ENCODE measurements at regions not wholly inside any gene's neighbourhood (a gene's known extent, or its start where the extent isn't known, plus 50 kb on each side); places are given as distances from the start of the nearest gene placed in this dataset.

GRCh38 chr5:157993201-157993600 lies 134.3 kb upstream of the CLINT1 start:
- intact Hi-C loops (cut with DNase I): no loop called here
- no peak for TF ChIP-seq POLR2A (IDR thresholded peaks at IDR 0.05)
- TF ChIP-seq CTCF (IDR thresholded peaks at IDR 0.05): no peak
- no peak for DNase-seq
- Histone ChIP-seq H3K27me3 (no peaks in the 10 kb centered on the region), H3K36me3 (replicated peaks in 1 of 2) (no peaks in the 10 kb centered on the region), H3K9me3 (replicated peaks in 1 of 3) (no peaks in the 10 kb centered on the region), H3K4me1 (replicated peaks in 1 of 2) (no peaks in the 10 kb centered on the region), H3K4me3 (no peak overlapping the region), H3K27ac (no peak overlapping the region)
- WGBS, 4 donors: 94 to 96% (median 94%) methylated on average over 2 of the region's 2 CpGs

GRCh38 chr5:157990583-157991181 lies 131.7 kb upstream of the CLINT1 start:
- TF ChIP-seq CTCF (IDR thresholded peaks at IDR 0.05): no peak
- TF ChIP-seq POLR2A (IDR thresholded peaks at IDR 0.05): no peak
- Histone ChIP-seq H3K27ac (no peak overlapping the region), H3K4me3 (no peak overlapping the region), H3K27me3 (no peaks in the 10 kb centered on the region), H3K36me3 (replicated peaks in 1 of 2) (no peaks in the 10 kb centered on the region), H3K9me3 (replicated peaks in 1 of 3) (no peaks in the 10 kb centered on the region), H3K4me1 (replicated peaks in 1 of 2) (no peaks in the 10 kb centered on the region)
- WGBS, 4 donors: 87 to 92% (median 91%) methylated on average over 4 of the region's 4 CpGs
- no peak for DNase-seq
- intact Hi-C loops (cut with DNase I): no loop called here

- TF ChIP-seq POLR2A (IDR thresholded peaks at IDR 0.05): no peak
- TF ChIP-seq CTCF (IDR thresholded peaks at IDR 0.05): no peak
- H3K4me1 ChIP-seq (replicated peaks in 1 of 2): no peaks in the 10 kb centered on the region
- H3K27ac ChIP-seq: no peak overlapping the region
- 76 to 89% (median 87%) methylated on average over 6 of the region's 6 CpGs for WGBS, 4 donors
- intact Hi-C loops (cut with DNase I): no loop called here
- H3K9me3 ChIP-seq (replicated peaks in 1 of 3): no peaks in the 10 kb centered on the region
- H3K27me3 ChIP-seq: no peaks in the 10 kb centered on the region
- no peak for DNase-seq
- H3K36me3 ChIP-seq (replicated peaks in 1 of 2): no peaks in the 10 kb centered on the region
- no peak overlapping the region for H3K4me3 ChIP-seq
Measured at GRCh38 chr5:157989296-157989695, 130.4 kb upstream of the CLINT1 start.

- H3K27me3 ChIP-seq: no peaks in the 10 kb centered on the region
- intact Hi-C loops (cut with DNase I): no loop called here
- H3K9me3 ChIP-seq (replicated peaks in 1 of 3): no peaks in the 10 kb centered on the region
- TF ChIP-seq POLR2A (IDR thresholded peaks at IDR 0.05) (no peak), CTCF (IDR thresholded peaks at IDR 0.05) (no peak)
- no peak overlapping the region for H3K27ac ChIP-seq
- no peak for DNase-seq
- 87 to 99% (median 95%) methylated on average over 15 of the region's 15 CpGs for WGBS, 4 donors
- H3K4me1 ChIP-seq (replicated peaks in 1 of 2): no peaks in the 10 kb centered on the region
- no peak overlapping the region for H3K4me3 ChIP-seq
- H3K36me3 ChIP-seq (replicated peaks in 1 of 2): no peaks in the 10 kb centered on the region
Measured at GRCh38 chr5:157987259-157987658, 128.3 kb upstream of the CLINT1 start.

All from adrenal gland (tissue), 9 donors.